GM18951 (cell line): ENCODE measurements at regions not wholly inside any gene's neighbourhood (a gene's known extent, or its start where the extent isn't known, plus 50 kb on each side); places are given as distances from the start of the nearest gene placed in this dataset.
"Not testable (repeated sequence)": the region's sequence is repeated elsewhere in the genome, so short reads cannot be mapped to it uniquely, and the experiment has no call there.

Experiments used
- POLR2A ChIP-seq: IDR thresholded peaks from 4 replicates; pipeline ENCODE4 v1.6.1; 2011; ENCODE audit warnings: mild to moderate bottlenecking; ENCODE audit not compliant: insufficient read length, insufficient read depth; ENCODE audit errors: extremely low read depth
- in situ Hi-C: fragments of 300-500 bp; cut with MboI; formaldehyde crosslinking; loops from one replicate; pipeline ENCODE4 v1.12.0; 2022; ENCODE audit warnings: low sequenced_read_pairs, mixed read lengths, inconsistent platforms; ENCODE audit not compliant: unreplicated experiment

GRCh38 chr7:55743454-55743717, 119.2 kb downstream of the SEPTIN14 start:
- in situ Hi-C loops: not testable (repeated sequence)

GRCh38 chr7:55742651-55743453, 119.7 kb downstream of the SEPTIN14 start:
- in situ Hi-C loops: not testable (repeated sequence)

GRCh38 chr7:55741721-55742631, 120.6 kb downstream of the SEPTIN14 start:
- in situ Hi-C loops: not testable (repeated sequence)

GRCh38 chr7:55740633-55741250, 121.8 kb downstream of the SEPTIN14 start:
- in situ Hi-C loops: not testable (repeated sequence)

- in situ Hi-C loops: not testable (repeated sequence)
These were observed 122.5 kb downstream of the SEPTIN14 start for GRCh38 chr7:55740053-55740452.

GRCh38 chr7:55736641-55737221, 125.8 kb downstream of the SEPTIN14 start:
- in situ Hi-C loops: not testable (repeated sequence)

GRCh38 chr7:55733241-55734140, 129.1 kb downstream of the SEPTIN14 start:
- in situ Hi-C loops: no loop called here
- no peak for TF ChIP-seq POLR2A

- no peak for TF ChIP-seq POLR2A
- in situ Hi-C loops: no loop called here
These were observed 130.6 kb downstream of the SEPTIN14 start for GRCh38 chr7:55731931-55732330.

- in situ Hi-C loops: no loop called here
- TF ChIP-seq POLR2A: no peak
These were observed 132.4 kb downstream of the SEPTIN14 start for GRCh38 chr7:55730197-55730596.

- in situ Hi-C loops: no loop called here
- no peak for TF ChIP-seq POLR2A
These were observed 139.0 kb downstream of the SEPTIN14 start for GRCh38 chr7:55723621-55723941.

- in situ Hi-C loops: not testable (repeated sequence)
These were observed 139.5 kb downstream of the SEPTIN14 start for GRCh38 chr7:55722874-55723620.

- in situ Hi-C loops: not testable (repeated sequence)
These were observed 141.5 kb downstream of the SEPTIN14 start for GRCh38 chr7:55721004-55721403.

- in situ Hi-C loops: not testable (repeated sequence)
These were observed 143.1 kb upstream of the VOPP1 start for GRCh38 chr7:55715247-55715867.

- in situ Hi-C loops: not testable (repeated sequence)
These were observed 142.1 kb upstream of the VOPP1 start for GRCh38 chr7:55714370-55714769.

- in situ Hi-C loops: not testable (repeated sequence)
These were observed 138.0 kb upstream of the VOPP1 start for GRCh38 chr7:55710312-55710711.

- in situ Hi-C loops: not testable (repeated sequence)
These were observed 135.7 kb upstream of the VOPP1 start for GRCh38 chr7:55708028-55708427.

- in situ Hi-C loops: not testable (repeated sequence)
These were observed 135.1 kb upstream of the VOPP1 start for GRCh38 chr7:55707410-55707809.
